ENCODE measurements at regions not wholly inside any gene's neighbourhood (a gene's known extent, or its start where the extent isn't known, plus 50 kb on each side); places are given as distances from the start of the nearest gene placed in this dataset.
"Not testable (repeated sequence)": the region's sequence is repeated elsewhere in the genome, so short reads cannot be mapped to it uniquely, and the experiment has no call there.

- no peak for DNase-seq
Measured at GRCh38 chr12:91264178-91264577, 81.6 kb upstream of the DCN start.

GRCh38 chr12:91261820-91262676 is 79.4 kb upstream of the DCN start:
- no peak for DNase-seq

GRCh38 chr12:91256411-91256810 is 73.8 kb upstream of the DCN start:
- no peak for DNase-seq

- DNase-seq: no peak
Measured at GRCh38 chr12:91252341-91252740, 69.7 kb upstream of the DCN start.

- DNase-seq: no peak
Measured at GRCh38 chr12:91250273-91250665, 67.7 kb upstream of the DCN start.

- no peak for DNase-seq
Measured at GRCh38 chr12:91249518-91250272, 67.1 kb upstream of the DCN start.

GRCh38 chr12:91249054-91249453 is 66.4 kb upstream of the DCN start:
- no peak for DNase-seq

GRCh38 chr12:91243177-91243576 is 60.6 kb upstream of the DCN start:
- DNase-seq: not testable (repeated sequence)

GRCh38 chr12:91241756-91242155 is 59.1 kb upstream of the DCN start:
- DNase-seq: no peak

- DNase-seq: no peak
Measured at GRCh38 chr12:91240386-91241095, 57.9 kb upstream of the DCN start.

GRCh38 chr12:91239481-91239880 is 56.9 kb upstream of the DCN start:
- no peak for DNase-seq

Measured in stimulated activated CD4-positive, alpha-beta T cell treated with anti-CD3 and anti-CD28 coated beads, Interleukin-2, amount 100 ng/mL, for 24 hours (primary cell).